ENCODE measurements at regions not wholly inside any gene's neighbourhood (a gene's known extent, or its start where the extent isn't known, plus 50 kb on each side); places are given as distances from the start of the nearest gene placed in this dataset.

DNA sequence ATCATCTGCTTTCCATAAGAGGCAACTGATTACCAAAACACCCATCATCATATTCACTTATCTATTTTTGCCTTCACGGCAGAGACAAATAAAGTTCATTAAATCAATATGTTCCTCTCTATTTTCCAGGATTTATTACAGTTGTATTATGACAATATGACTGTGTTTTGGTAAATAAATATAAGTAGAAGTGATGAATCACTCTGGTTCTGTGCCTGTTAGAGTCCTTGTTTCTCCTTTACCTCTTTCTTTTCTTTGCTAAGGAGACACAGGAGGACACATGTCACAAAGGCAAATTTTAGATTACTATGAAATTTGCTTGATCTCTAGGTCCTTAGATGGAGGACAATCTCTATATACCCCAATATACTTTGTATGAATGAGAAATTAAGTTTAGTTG is 152.6 kb upstream of the PLSCR5 start:
- Histone ChIP-seq H3K4me1 (no peaks in the 10 kb centered on the region), H3K27ac (no peak overlapping the region), H3K36me3 (no peaks in the 10 kb centered on the region), H3K27me3 (no peaks in the 10 kb centered on the region), H3K9me3 (no peaks in the 10 kb centered on the region), H3K4me3 (no peak overlapping the region)
- ATAC-seq (no peak), DNase-seq (no peak)
- TF ChIP-seq, protein P1, sequence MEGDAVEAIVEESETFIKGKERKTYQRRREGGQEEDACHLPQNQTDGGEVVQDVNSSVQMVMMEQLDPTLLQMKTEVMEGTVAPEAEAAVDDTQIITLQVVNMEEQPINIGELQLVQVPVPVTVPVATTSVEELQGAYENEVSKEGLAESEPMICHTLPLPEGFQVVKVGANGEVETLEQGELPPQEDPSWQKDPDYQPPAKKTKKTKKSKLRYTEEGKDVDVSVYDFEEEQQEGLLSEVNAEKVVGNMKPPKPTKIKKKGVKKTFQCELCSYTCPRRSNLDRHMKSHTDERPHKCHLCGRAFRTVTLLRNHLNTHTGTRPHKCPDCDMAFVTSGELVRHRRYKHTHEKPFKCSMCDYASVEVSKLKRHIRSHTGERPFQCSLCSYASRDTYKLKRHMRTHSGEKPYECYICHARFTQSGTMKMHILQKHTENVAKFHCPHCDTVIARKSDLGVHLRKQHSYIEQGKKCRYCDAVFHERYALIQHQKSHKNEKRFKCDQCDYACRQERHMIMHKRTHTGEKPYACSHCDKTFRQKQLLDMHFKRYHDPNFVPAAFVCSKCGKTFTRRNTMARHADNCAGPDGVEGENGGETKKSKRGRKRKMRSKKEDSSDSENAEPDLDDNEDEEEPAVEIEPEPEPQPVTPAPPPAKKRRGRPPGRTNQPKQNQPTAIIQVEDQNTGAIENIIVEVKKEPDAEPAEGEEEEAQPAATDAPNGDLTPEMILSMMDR (IDR thresholded peaks at IDR 0.05), result no peak
- intact Hi-C loops (cut with DNase I), result no loop called here

DNA sequence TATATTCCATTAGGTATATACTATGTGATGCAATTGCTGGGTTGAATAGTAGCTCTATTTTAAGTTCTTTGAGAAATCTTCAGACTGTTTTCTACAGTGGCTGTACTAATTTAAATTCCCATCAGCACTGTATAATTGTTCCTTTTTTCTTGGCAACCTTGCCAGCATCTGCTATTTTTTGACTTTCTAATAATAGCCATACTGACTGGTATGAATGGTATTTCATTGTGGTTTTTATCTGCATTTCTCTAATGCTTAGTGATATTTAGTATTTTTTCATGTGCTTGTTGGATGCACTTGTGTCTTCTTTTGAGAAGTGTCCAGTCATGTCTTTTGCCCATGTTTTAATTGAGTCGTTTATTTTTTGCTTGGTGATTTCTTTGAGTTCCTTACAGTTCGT is 145.1 kb upstream of the PLSCR5 start:
- Histone ChIP-seq H3K27ac (no peak overlapping the region), H3K27me3 (no peaks in the 10 kb centered on the region), H3K4me1 (no peaks in the 10 kb centered on the region), H3K4me3 (no peak overlapping the region), H3K36me3 (no peaks in the 10 kb centered on the region), H3K9me3 (no peaks in the 10 kb centered on the region)
- ATAC-seq, result no peak
- DNase-seq, result no peak
- TF ChIP-seq, protein P1 (IDR thresholded peaks at IDR 0.05), result no peak
- intact Hi-C loops (cut with DNase I), result no loop called here

DNA sequence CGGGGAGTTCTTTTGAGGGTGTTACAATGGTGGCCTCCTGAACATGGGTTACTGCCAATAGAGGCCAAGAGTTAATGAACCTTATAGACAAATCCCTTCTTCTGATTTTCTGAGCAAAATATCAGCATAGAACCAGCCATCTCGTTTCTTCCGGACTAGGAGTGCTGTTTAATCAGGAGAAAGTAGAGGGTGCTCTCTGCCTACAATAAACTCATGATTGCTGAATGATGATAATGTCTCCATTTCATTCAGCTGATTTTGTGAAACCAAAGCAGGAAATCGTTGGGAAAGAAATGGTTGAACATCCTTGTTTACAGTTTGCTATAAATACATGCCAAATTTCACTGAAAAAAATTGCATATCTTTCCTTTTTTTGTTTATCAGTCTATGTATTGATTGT is 142.8 kb upstream of the PLSCR5 start:
- intact Hi-C loops (cut with DNase I), result no loop called here
- H3K27me3 ChIP-seq, result no peaks in the 10 kb centered on the region
- peak in 2 of 4 donors; percentile 2 to 31 for DNase-seq
- no peak for ATAC-seq
- H3K9me3 ChIP-seq, result no peaks in the 10 kb centered on the region
- H3K36me3 ChIP-seq, result no peaks in the 10 kb centered on the region
- no peak overlapping the region for H3K27ac ChIP-seq
- H3K4me3 ChIP-seq, result no peak overlapping the region
- TF ChIP-seq, protein P1 (IDR thresholded peaks at IDR 0.05), result peak in 1 of 2 donors; percentile 22
- H3K4me1 ChIP-seq, result no peaks in the 10 kb centered on the region

DNA sequence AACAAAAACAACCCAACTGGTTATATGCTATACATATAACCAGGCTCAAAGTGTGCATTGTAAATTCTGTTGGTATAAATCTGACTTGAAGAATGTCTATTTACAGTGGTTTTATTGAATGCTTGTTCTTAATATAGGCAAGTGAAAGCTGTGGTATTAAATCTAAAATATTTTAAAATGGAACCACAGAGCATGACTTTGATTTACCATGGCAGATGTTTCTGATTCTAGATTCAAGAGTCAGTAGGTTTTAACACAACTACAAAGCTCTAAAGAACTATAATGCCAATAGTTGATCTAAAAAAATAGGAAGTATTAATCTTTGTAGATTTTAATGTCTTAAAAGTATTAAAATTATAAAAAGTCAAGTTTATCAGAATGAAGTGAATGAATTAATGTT is 141.9 kb upstream of the PLSCR5 start:
- Histone ChIP-seq H3K9me3 (no peaks in the 10 kb centered on the region), H3K4me3 (no peak overlapping the region), H3K27me3 (no peaks in the 10 kb centered on the region), H3K4me1 (no peaks in the 10 kb centered on the region), H3K36me3 (no peaks in the 10 kb centered on the region), H3K27ac (no peak overlapping the region)
- no peak for DNase-seq
- intact Hi-C loops (cut with DNase I), result no loop called here
- TF ChIP-seq, protein P1 (IDR thresholded peaks at IDR 0.05), result no peak
- no peak for ATAC-seq

DNA sequence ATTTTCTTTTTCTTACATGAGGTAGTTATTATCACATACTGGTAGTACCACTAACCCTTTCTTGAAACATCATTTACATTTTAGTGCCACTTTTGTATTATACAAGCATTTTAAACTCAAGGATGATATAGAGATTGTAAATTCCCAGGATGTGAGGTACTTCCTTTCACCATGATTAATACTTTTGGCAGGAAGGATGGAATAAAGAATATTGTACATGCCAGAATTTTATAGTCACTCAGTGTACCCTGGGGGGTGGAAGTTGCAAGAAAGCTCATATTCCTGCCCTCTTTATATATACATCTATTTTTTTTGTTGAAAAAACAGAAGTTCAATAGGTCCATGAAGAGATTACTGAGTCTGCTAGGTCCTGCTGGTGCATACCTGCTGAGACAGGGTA is 141.0 kb upstream of the PLSCR5 start:
- no peaks in the 10 kb centered on the region for H3K9me3 ChIP-seq
- TF ChIP-seq, protein P1 (IDR thresholded peaks at IDR 0.05), result no peak

More for the DNA sequence above, 141.0 kb upstream of the PLSCR5 start:
- H3K27me3 ChIP-seq, result no peaks in the 10 kb centered on the region
- ATAC-seq (no peak), DNase-seq (no peak)
- no peak overlapping the region for H3K4me3 ChIP-seq
- no peaks in the 10 kb centered on the region for H3K4me1 ChIP-seq
- H3K36me3 ChIP-seq, result no peaks in the 10 kb centered on the region
- intact Hi-C loops (cut with DNase I), result no loop called here
- H3K27ac ChIP-seq, result no peak overlapping the region

Measured in left lung (tissue), 4 donors.